GM23248 (cell line): ENCODE measurements at regions not wholly inside any gene's neighbourhood (a gene's known extent, or its start where the extent isn't known, plus 50 kb on each side); places are given as distances from the start of the nearest gene placed in this dataset.

ENCODE experiments used
- EZH2 ChIP-seq: fragments of 200-600 bp; sonication (generic); IDR thresholded peaks from 2 replicates; pipeline ENCODE4 v1.6.1; 2018; ENCODE audit warnings: antibody characterized with exemption, mild to moderate bottlenecking; ENCODE audit not compliant: insufficient read depth, poor library complexity, severe bottlenecking
- EZH2phosphoT487 ChIP-seq: fragments of 200-600 bp; sonication (generic); IDR thresholded peaks from 2 replicates; pipeline ENCODE4 v1.6.1; 2018; ENCODE audit warnings: antibody characterized with exemption, moderate library complexity, mild to moderate bottlenecking, low read depth; ENCODE audit not compliant: insufficient read depth

DNA sequence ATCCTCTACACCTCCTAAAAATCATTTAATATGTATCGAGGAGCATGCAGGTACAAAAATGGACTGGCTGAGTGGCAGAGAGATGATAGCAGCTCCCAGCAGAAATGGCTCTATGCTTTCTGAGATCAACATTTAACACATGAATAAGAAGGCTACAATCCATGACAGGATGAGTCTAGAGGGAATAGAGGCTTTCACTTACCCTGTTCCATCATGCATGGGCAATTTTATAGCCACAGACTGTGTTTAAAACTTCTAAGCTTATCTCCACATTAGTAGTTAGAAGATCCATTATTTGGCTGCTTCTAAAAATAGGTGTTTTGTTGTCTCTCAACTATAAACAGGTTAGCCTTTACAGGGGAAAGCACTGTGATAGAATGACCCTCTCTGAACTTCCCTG, 149.1 kb upstream of the ARHGAP28 start:
- TF ChIP-seq EZH2 (no peak), EZH2phosphoT487 (no peak)
